ENCODE measurements at regions not wholly inside any gene's neighbourhood (a gene's known extent, or its start where the extent isn't known, plus 50 kb on each side); places are given as distances from the start of the nearest gene placed in this dataset.

GRCh38 chr3:43953814-43954692 is 263.3 kb downstream of the ABHD5 start:
- peak in 1 of 3 donors; percentile 14 for DNase-seq
- TF ChIP-seq CTCF (IDR thresholded peaks at IDR 0.05): no peak
- ATAC-seq: peak; percentile 69
- Histone ChIP-seq H3K4me3 (no peak overlapping the region), H3K9me3 (no peaks in the 10 kb centered on the region), H3K4me1 (ENCODE audit: low read depth) (peaks cover 10% of the 10 kb centered on the region), H3K36me3 (ENCODE audit: low read depth) (no peaks in the 10 kb centered on the region)
- intact Hi-C loops (cut with DNase I, micrococcal nuclease): no loop called here

GRCh38 chr3:43956945-43957344 is 266.2 kb downstream of the ABHD5 start:
- ATAC-seq (no peak), DNase-seq (no peak)
- H3K9me3 ChIP-seq: no peaks in the 10 kb centered on the region
- no peaks in the 10 kb centered on the region for H3K36me3 ChIP-seq (ENCODE audit: low read depth)
- intact Hi-C loops (cut with DNase I, micrococcal nuclease): no loop called here
- no peak overlapping the region for H3K4me3 ChIP-seq
- H3K4me1 ChIP-seq (ENCODE audit: low read depth): peaks cover 10% of the 10 kb centered on the region
- no peak for TF ChIP-seq CTCF (IDR thresholded peaks at IDR 0.05)

DNA sequence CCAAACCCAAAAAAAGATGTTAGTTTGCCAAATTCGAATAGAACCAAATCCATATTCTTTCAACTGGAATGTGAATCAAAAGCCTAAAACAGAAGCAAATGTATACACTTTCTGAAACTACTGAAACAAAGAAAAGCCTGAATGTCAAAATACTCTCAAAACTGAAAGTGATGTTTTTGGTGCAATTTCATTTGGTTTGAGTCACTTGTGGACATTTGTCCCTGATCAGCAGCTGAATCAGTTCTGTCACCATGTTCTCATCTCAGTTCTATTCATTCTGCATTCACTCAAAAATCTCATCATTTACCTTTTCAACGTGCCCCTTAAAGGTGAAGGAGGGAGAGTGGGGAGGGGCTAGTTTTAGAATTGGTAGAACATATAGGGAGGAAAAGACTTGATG is 266.8 kb downstream of the ABHD5 start:
- Histone ChIP-seq H3K36me3 (ENCODE audit: low read depth) (no peaks in the 10 kb centered on the region), H3K9me3 (no peaks in the 10 kb centered on the region), H3K4me3 (no peak overlapping the region), H3K4me1 (ENCODE audit: low read depth) (peaks cover 10% of the 10 kb centered on the region)
- no peak for TF ChIP-seq CTCF (IDR thresholded peaks at IDR 0.05)
- DNase-seq (no peak), ATAC-seq (no peak)
- intact Hi-C loops (cut with DNase I, micrococcal nuclease): no loop called here

DNA sequence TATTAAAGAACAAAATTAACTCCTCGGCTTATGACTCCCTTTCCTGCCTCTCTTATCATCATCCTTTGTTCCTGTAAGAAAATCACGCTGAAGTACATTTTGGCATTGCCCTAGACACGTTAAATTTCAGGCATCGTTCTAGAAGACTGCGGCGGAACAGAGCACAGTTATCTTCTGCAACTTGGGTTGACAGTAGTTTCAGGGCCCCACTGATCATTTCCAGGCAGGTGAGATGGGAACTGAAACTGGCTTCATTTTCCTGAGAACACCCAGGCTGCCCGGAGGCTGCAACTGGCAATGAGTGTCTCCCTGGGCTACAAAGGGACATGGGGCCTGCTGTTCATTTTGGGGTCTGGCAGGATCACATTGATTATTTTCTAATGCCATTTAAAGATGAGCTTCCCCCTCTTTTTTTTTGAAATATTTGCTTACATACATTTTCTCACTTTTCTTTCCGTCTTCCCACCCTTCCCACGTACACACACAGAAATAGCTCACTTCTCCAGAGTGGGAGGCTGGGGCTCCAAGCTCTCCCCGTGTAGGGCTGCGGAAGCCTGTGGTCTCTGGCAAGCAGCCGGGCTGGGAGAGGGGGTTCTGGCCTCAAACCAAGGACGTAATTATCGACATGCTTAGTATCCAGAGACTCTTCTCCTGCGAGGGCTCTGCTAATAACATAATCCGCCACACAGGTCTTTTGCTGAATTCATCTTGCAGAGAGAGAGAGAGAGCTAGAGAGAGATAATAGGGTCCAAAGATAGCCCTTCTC is 267.4 kb downstream of the ABHD5 start:
- H3K36me3 ChIP-seq (ENCODE audit: low read depth): no peaks in the 10 kb centered on the region
- ATAC-seq (no peak), DNase-seq (no peak)
- intact Hi-C loops (cut with DNase I, micrococcal nuclease): no loop called here
- peaks cover 10% of the 10 kb centered on the region for H3K4me1 ChIP-seq (ENCODE audit: low read depth)
- TF ChIP-seq CTCF (IDR thresholded peaks at IDR 0.05): no peak
- no peak overlapping the region for H3K4me3 ChIP-seq
- H3K9me3 ChIP-seq: no peaks in the 10 kb centered on the region

DNA sequence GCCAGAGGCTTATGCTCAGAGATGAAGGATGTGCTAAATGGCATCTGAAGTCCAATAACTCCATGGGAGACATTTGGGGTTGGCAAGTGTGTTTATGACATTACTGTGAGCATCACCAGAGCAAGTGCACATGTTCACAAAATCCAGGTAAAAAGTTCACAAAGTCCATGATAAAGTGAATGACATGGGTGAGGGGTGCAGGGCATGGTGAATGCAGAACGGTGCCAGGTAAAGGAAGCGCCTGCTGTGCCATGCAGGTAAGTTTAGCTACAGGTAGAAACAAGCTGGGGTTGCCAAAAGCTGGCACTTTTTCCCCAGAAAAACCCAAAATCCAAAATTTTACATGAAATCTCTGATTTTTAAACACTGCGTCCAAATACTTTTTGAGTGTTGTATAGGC is 268.2 kb downstream of the ABHD5 start:
- H3K4me1 ChIP-seq (ENCODE audit: low read depth): peaks cover 3% of the 10 kb centered on the region
- no peak for DNase-seq
- no peaks in the 10 kb centered on the region for H3K36me3 ChIP-seq (ENCODE audit: low read depth)
- TF ChIP-seq CTCF (IDR thresholded peaks at IDR 0.05): no peak
- ATAC-seq: no peak
- no peak overlapping the region for H3K4me3 ChIP-seq
- intact Hi-C loops (cut with DNase I, micrococcal nuclease): no loop called here
- H3K9me3 ChIP-seq: no peaks in the 10 kb centered on the region
